HL-60 (cell line): ENCODE measurements at regions not wholly inside any gene's neighbourhood (a gene's known extent, or its start where the extent isn't known, plus 50 kb on each side); places are given as distances from the start of the nearest gene placed in this dataset.

Experiments used
- POLR2AphosphoS5 ChIP-seq: IDR thresholded peaks from 2 replicates; pipeline ENCODE4 v1.6.1; 2012; ENCODE audit warnings: low read depth
- REST ChIP-seq: IDR thresholded peaks from 2 replicates; pipeline ENCODE4 v1.6.1; 2012; ENCODE audit warnings: low read depth; ENCODE audit not compliant: insufficient replicate concordance
- SPI1 ChIP-seq: IDR thresholded peaks from 2 replicates; pipeline ENCODE4 v1.6.1; 2012; ENCODE audit warnings: low read depth, mild to moderate bottlenecking, borderline replicate concordance
- TF ChIP-seq, protein P1 (sequence below): IDR thresholded peaks from one replicate; pipeline ENCODE4 v1.5.1; 2011; ENCODE audit warnings: low read length, control low read depth, inconsistent platforms; ENCODE audit not compliant: insufficient read depth

- TF ChIP-seq POLR2AphosphoS5 (no peak), REST (no peak), SPI1 (no peak)
- TF ChIP-seq, protein P1, sequence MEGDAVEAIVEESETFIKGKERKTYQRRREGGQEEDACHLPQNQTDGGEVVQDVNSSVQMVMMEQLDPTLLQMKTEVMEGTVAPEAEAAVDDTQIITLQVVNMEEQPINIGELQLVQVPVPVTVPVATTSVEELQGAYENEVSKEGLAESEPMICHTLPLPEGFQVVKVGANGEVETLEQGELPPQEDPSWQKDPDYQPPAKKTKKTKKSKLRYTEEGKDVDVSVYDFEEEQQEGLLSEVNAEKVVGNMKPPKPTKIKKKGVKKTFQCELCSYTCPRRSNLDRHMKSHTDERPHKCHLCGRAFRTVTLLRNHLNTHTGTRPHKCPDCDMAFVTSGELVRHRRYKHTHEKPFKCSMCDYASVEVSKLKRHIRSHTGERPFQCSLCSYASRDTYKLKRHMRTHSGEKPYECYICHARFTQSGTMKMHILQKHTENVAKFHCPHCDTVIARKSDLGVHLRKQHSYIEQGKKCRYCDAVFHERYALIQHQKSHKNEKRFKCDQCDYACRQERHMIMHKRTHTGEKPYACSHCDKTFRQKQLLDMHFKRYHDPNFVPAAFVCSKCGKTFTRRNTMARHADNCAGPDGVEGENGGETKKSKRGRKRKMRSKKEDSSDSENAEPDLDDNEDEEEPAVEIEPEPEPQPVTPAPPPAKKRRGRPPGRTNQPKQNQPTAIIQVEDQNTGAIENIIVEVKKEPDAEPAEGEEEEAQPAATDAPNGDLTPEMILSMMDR: no peak
Observed at GRCh38 chr6:85278466-85279035, 171.3 kb upstream of the NT5E start.
